Endodermal cell (in vitro differentiated cells): ENCODE measurements at regions not wholly inside any gene's neighbourhood (a gene's known extent, or its start where the extent isn't known, plus 50 kb on each side); places are given as distances from the start of the nearest gene placed in this dataset.

Experiments
- DNase-seq: peaks from one replicate; pipeline ENCODE4 v3.0.0-alpha.2; 2017
- H3K27ac ChIP-seq: 2 replicates; pipeline ENCODE4 v1.5.1; 2013; ENCODE audit warnings: mild to moderate bottlenecking, low read depth, low read length, moderate library complexity
- H3K27me3 ChIP-seq: 2 replicates; pipeline ENCODE4 v1.6.1; 2013; ENCODE audit warnings: mild to moderate bottlenecking, low read length, moderate library complexity; ENCODE audit not compliant: insufficient read depth, control insufficient read depth, poor library complexity, severe bottlenecking
- H3K36me3 ChIP-seq: 2 replicates; pipeline ENCODE4 v1.7.0; 2013; ENCODE audit warnings: mild to moderate bottlenecking, low read length, moderate library complexity; ENCODE audit not compliant: control insufficient read depth, insufficient read depth
- H3K4me1 ChIP-seq: one replicate; pipeline ENCODE4 v1.7.0; 2013; ENCODE audit warnings: low read length; ENCODE audit not compliant: control insufficient read depth, insufficient read depth
- H3K4me3 ChIP-seq: 2 replicates; pipeline ENCODE4 v1.5.1; 2013; ENCODE audit warnings: mild to moderate bottlenecking, low read length, moderate library complexity
- H3K9ac ChIP-seq: 2 replicates; pipeline ENCODE4 v1.6.1; 2013; ENCODE audit warnings: mild to moderate bottlenecking, low read length, moderate library complexity; ENCODE audit not compliant: poor library complexity, severe bottlenecking; ENCODE audit errors: extremely low read depth
- H3K9me3 ChIP-seq: 2 replicates; pipeline ENCODE4 v1.6.1; 2013; ENCODE audit warnings: mild to moderate bottlenecking, low read length, moderate library complexity; ENCODE audit not compliant: control insufficient read depth
- H3K27ac Mint-ChIP-seq: 2 replicates; pipeline ENCODE4 v1.8.0; 2020; ENCODE audit warnings: mixed read lengths
- H3K27me3 Mint-ChIP-seq: 2 replicates; pipeline ENCODE4 v1.8.0; 2021; ENCODE audit warnings: mild to moderate bottlenecking, mixed read lengths; ENCODE audit not compliant: insufficient read depth
- H3K36me3 Mint-ChIP-seq: 2 replicates; pipeline ENCODE4 v1.8.0; 2020; ENCODE audit warnings: low read depth, mixed read lengths
- H3K4me1 Mint-ChIP-seq: 2 replicates; pipeline ENCODE4 v1.8.0; 2020; ENCODE audit warnings: mixed read lengths
- H3K4me3 Mint-ChIP-seq: 2 replicates; pipeline ENCODE4 v1.8.0; 2020; ENCODE audit warnings: mild to moderate bottlenecking, moderate library complexity, mixed read lengths
- H3K9me3 Mint-ChIP-seq: 2 replicates; pipeline ENCODE4 v1.8.0; 2020; ENCODE audit warnings: mild to moderate bottlenecking, mixed read lengths
- CTCF ChIP-seq: fragments of 200-600 bp; sonication (generic); conservative IDR thresholded peaks from 2 replicates; pipeline ENCODE4 v1.5.0; 2021; ENCODE audit warnings: antibody characterized with exemption, mild to moderate bottlenecking
- WGBS, 2 experiments: methylation state at CpG; one replicate each; pipeline versions ENCODE4 v1.1.5 to v1.1.7; 2013; ENCODE audit warnings: missing lambda C conversion rate in 2 of 2, mixed read lengths in 1 of 2; ENCODE audit not compliant: insufficient coverage in 1 of 2, insufficient read length in 1 of 2; 5-methylcytosine and 5-hydroxymethylcytosine counted together

GRCh38 chr7:19247017-19247416 lies 101.8 kb upstream of the FERD3L start:
- no peaks in the 10 kb centered on the region for H3K27me3 Mint-ChIP-seq
- no peak for TF ChIP-seq CTCF
- H3K9ac ChIP-seq, result no peak overlapping the region
- no peak overlapping the region for H3K4me3 ChIP-seq
- 94% methylated on average over 1 of the region's 1 CpG; no CpG with 5 or more reads in 1 of the 2 experiments for WGBS, 2 experiments
- H3K27ac ChIP-seq, result no peak overlapping the region
- H3K9me3 Mint-ChIP-seq, result no peaks in the 10 kb centered on the region
- no peaks in the 10 kb centered on the region for H3K9me3 ChIP-seq
- no peak overlapping the region for H3K4me3 Mint-ChIP-seq
- H3K36me3 ChIP-seq, result no peaks in the 10 kb centered on the region
- no peaks in the 10 kb centered on the region for H3K36me3 Mint-ChIP-seq
- no peaks in the 10 kb centered on the region for H3K4me1 Mint-ChIP-seq
- no peaks in the 10 kb centered on the region for H3K4me1 ChIP-seq
- no peak overlapping the region for H3K27ac Mint-ChIP-seq
- DNase-seq, result no peak
- no peaks in the 10 kb centered on the region for H3K27me3 ChIP-seq

GRCh38 chr7:19242246-19242645 lies 97.0 kb upstream of the FERD3L start:
- Mint-ChIP-seq H3K27me3 (no peaks in the 10 kb centered on the region), H3K4me1 (no peaks in the 10 kb centered on the region), H3K27ac (no peak overlapping the region), H3K9me3 (peaks cover 4% of the 10 kb centered on the region), H3K36me3 (no peaks in the 10 kb centered on the region), H3K4me3 (no peak overlapping the region)
- Histone ChIP-seq H3K27me3 (no peaks in the 10 kb centered on the region), H3K27ac (no peak overlapping the region), H3K9ac (no peak overlapping the region), H3K36me3 (no peaks in the 10 kb centered on the region), H3K4me3 (no peak overlapping the region), H3K4me1 (no peaks in the 10 kb centered on the region), H3K9me3 (no peaks in the 10 kb centered on the region)
- TF ChIP-seq CTCF, result no peak
- DNase-seq, result no peak
- WGBS, 2 experiments, result 84 to 100% methylated on average over 1 to 2 of the region's 2 CpGs

GRCh38 chr7:19239951-19240350 lies 94.7 kb upstream of the FERD3L start:
- Mint-ChIP-seq H3K4me3 (no peak overlapping the region), H3K27me3 (no peaks in the 10 kb centered on the region), H3K4me1 (no peaks in the 10 kb centered on the region), H3K9me3 (peaks cover 4% of the 10 kb centered on the region), H3K27ac (no peak overlapping the region), H3K36me3 (peaks cover 2% of the 10 kb centered on the region)
- no peak for TF ChIP-seq CTCF
- 75 to 87% methylated on average over 2 to 3 of the region's 3 CpGs for WGBS, 2 experiments
- Histone ChIP-seq H3K36me3 (no peaks in the 10 kb centered on the region), H3K9me3 (no peaks in the 10 kb centered on the region), H3K4me3 (no peak overlapping the region), H3K4me1 (no peaks in the 10 kb centered on the region), H3K27me3 (no peaks in the 10 kb centered on the region), H3K9ac (no peak overlapping the region), H3K27ac (no peak overlapping the region)
- no peak for DNase-seq
